ENCODE measurements at regions not wholly inside any gene's neighbourhood (a gene's known extent, or its start where the extent isn't known, plus 50 kb on each side); places are given as distances from the start of the nearest gene placed in this dataset.

- TF ChIP-seq, protein P1, sequence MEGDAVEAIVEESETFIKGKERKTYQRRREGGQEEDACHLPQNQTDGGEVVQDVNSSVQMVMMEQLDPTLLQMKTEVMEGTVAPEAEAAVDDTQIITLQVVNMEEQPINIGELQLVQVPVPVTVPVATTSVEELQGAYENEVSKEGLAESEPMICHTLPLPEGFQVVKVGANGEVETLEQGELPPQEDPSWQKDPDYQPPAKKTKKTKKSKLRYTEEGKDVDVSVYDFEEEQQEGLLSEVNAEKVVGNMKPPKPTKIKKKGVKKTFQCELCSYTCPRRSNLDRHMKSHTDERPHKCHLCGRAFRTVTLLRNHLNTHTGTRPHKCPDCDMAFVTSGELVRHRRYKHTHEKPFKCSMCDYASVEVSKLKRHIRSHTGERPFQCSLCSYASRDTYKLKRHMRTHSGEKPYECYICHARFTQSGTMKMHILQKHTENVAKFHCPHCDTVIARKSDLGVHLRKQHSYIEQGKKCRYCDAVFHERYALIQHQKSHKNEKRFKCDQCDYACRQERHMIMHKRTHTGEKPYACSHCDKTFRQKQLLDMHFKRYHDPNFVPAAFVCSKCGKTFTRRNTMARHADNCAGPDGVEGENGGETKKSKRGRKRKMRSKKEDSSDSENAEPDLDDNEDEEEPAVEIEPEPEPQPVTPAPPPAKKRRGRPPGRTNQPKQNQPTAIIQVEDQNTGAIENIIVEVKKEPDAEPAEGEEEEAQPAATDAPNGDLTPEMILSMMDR (IDR thresholded peaks at IDR 0.05) = no peak
- no peak for TF ChIP-seq EP300 (IDR thresholded peaks at IDR 0.05; ENCODE audit: low read depth)
Observed at GRCh38 chr3:88301273-88301995, 151.7 kb downstream of the C3orf38 start.

Data from transverse colon (tissue), 3 donors.